Left lung (tissue), 4 donors: ENCODE measurements at regions not wholly inside any gene's neighbourhood (a gene's known extent, or its start where the extent isn't known, plus 50 kb on each side); places are given as distances from the start of the nearest gene placed in this dataset.
A peak's percentile ranks its signal among the peaks of the same experiment; 100 is the strongest.

Experiments used
- ATAC-seq: fragments of 200-7000 bp; cut with Tn5 transposase; one replicate; pipeline ENCODE4 v1.9.1; 2020; ENCODE audit warnings: moderate library complexity
- DNase-seq, 4 donors: peaks; one replicate each; pipeline ENCODE4 v3.0.0-alpha.2; 2013 to 2020
- H3K27ac ChIP-seq, 2 donors: fragments of 200-600 bp; sonication (generic) in 1 of 2; one replicate each; pipeline versions ENCODE4 v1.5.0 to v1.8.0; 2020 to 2021
- H3K27me3 ChIP-seq, 2 donors: fragments of 200-600 bp; sonication (generic) in 1 of 2; one replicate each; pipeline versions ENCODE4 v1.5.0 to v1.8.0; 2020 to 2021
- H3K36me3 ChIP-seq, 2 donors: fragments of 200-600 bp; sonication (generic) in 1 of 2; one replicate each; pipeline versions ENCODE4 v1.5.0 to v1.8.0; 2020 to 2021
- H3K4me1 ChIP-seq, 2 donors: fragments of 200-600 bp; one replicate each; pipeline ENCODE4 v1.8.0; 2021
- H3K4me3 ChIP-seq, 2 donors: fragments of 200-600 bp; sonication (generic) in 1 of 2; one replicate each; pipeline versions ENCODE4 v1.5.0 to v1.8.0; 2020 to 2021; ENCODE audit warnings: mild to moderate bottlenecking in 1 of 2
- H3K9me3 ChIP-seq, 2 donors: fragments of 200-600 bp; sonication (generic) in 1 of 2; one replicate each; pipeline versions ENCODE4 v1.5.0 to v1.8.0; 2020 to 2021
- intact Hi-C, 2 donors: fragments of 100-400 bp; cut with DNase I; formaldehyde crosslinking; loops; one replicate each; pipeline versions ENCODE4 v1.11.2 to v1.14.2; 2022
- TF ChIP-seq, protein P1 (sequence below), 2 donors: fragments of 200-600 bp; sonication (generic) in 1 of 2; IDR thresholded peaks; one replicate each; pipeline versions ENCODE4 v1.5.0 to v1.8.0; 2021; ENCODE audit warnings: antibody characterized with exemption in 2 of 2
- donor health status: DM: no; HTN: yes; CAD: no.
- donor health status: DM: no; HTN: no; CAD: no.

GRCh38 chr6:139855671-139856311 is 481.3 kb upstream of the CITED2 start:
- no peaks in the 10 kb centered on the region for H3K27me3 ChIP-seq
- H3K4me3 ChIP-seq = no peak overlapping the region
- TF ChIP-seq, protein P1, sequence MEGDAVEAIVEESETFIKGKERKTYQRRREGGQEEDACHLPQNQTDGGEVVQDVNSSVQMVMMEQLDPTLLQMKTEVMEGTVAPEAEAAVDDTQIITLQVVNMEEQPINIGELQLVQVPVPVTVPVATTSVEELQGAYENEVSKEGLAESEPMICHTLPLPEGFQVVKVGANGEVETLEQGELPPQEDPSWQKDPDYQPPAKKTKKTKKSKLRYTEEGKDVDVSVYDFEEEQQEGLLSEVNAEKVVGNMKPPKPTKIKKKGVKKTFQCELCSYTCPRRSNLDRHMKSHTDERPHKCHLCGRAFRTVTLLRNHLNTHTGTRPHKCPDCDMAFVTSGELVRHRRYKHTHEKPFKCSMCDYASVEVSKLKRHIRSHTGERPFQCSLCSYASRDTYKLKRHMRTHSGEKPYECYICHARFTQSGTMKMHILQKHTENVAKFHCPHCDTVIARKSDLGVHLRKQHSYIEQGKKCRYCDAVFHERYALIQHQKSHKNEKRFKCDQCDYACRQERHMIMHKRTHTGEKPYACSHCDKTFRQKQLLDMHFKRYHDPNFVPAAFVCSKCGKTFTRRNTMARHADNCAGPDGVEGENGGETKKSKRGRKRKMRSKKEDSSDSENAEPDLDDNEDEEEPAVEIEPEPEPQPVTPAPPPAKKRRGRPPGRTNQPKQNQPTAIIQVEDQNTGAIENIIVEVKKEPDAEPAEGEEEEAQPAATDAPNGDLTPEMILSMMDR (IDR thresholded peaks at IDR 0.05) = no peak
- no peaks in the 10 kb centered on the region for H3K9me3 ChIP-seq
- DNase-seq = no peak
- H3K4me1 ChIP-seq = no peaks in the 10 kb centered on the region
- no peaks in the 10 kb centered on the region for H3K36me3 ChIP-seq
- H3K27ac ChIP-seq = no peak overlapping the region
- ATAC-seq = no peak
- intact Hi-C loops = no loop called here

GRCh38 chr6:139853302-139853992 is 479.0 kb upstream of the CITED2 start:
- DNase-seq (no peak), ATAC-seq (peak; percentile 57)
- Histone ChIP-seq H3K27me3 (no peaks in the 10 kb centered on the region), H3K4me3 (no peak overlapping the region), H3K4me1 (no peaks in the 10 kb centered on the region), H3K36me3 (no peaks in the 10 kb centered on the region), H3K9me3 (no peaks in the 10 kb centered on the region), H3K27ac (no peak overlapping the region)
- intact Hi-C loops = no loop called here
- TF ChIP-seq, protein P1 (IDR thresholded peaks at IDR 0.05) = no peak

DNA sequence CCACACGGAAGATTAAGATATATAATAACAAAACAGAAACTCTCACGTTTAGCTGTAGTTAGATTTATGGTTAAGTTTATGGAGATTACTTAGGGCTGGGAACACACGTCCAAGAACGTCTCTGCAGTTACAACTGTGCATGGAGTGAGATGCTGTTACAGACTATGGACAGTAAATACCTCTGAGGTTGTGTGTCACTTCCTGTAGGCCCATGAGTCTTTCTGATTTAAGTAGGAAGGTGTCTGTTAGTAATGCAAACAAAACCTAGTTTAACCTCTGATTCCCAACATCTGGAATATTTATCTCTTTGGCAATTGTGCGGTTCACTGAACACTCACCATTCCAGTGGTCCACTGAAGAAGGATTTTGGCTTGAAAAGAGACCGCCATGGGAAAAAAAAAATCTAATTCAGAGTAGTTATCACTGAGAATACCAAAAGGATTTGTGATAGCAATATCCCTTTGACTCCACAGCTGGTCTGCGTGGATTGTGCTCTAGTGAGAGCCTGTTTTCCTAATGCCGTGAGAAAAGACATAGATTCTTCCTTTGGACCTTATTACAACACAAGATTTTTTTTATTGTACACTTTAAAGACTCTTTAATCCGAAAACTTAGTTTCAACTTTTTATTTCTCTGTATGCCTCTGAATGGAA is 478.2 kb upstream of the CITED2 start:
- Histone ChIP-seq H3K27me3 (no peaks in the 10 kb centered on the region), H3K27ac (no peak overlapping the region), H3K4me1 (no peaks in the 10 kb centered on the region), H3K4me3 (no peak overlapping the region), H3K9me3 (no peaks in the 10 kb centered on the region), H3K36me3 (no peaks in the 10 kb centered on the region)
- TF ChIP-seq, protein P1 (IDR thresholded peaks at IDR 0.05) = no peak
- intact Hi-C loops = no loop called here
- no peak for DNase-seq
- no peak for ATAC-seq

- TF ChIP-seq, protein P1 (IDR thresholded peaks at IDR 0.05) = no peak
- Histone ChIP-seq H3K27ac (no peak overlapping the region), H3K4me3 (no peak overlapping the region), H3K36me3 (no peaks in the 10 kb centered on the region), H3K27me3 (no peaks in the 10 kb centered on the region), H3K9me3 (no peaks in the 10 kb centered on the region), H3K4me1 (peaks cover 0 to 4% of the 10 kb centered on the region in 2 donors)
- no peak for ATAC-seq
- no peak for DNase-seq
- intact Hi-C loops = no loop called here
These were observed 477.6 kb upstream of the CITED2 start for GRCh38 chr6:139852067-139852466.

- DNase-seq (no peak), ATAC-seq (no peak)
- no peaks in the 10 kb centered on the region for H3K27me3 ChIP-seq
- intact Hi-C loops = no loop called here
- peaks cover 0 to 13% of the 10 kb centered on the region in 2 donors for H3K4me1 ChIP-seq
- no peaks in the 10 kb centered on the region for H3K9me3 ChIP-seq
- no peak overlapping the region for H3K27ac ChIP-seq
- no peaks in the 10 kb centered on the region for H3K36me3 ChIP-seq
- no peak overlapping the region for H3K4me3 ChIP-seq
- TF ChIP-seq, protein P1 (IDR thresholded peaks at IDR 0.05) = no peak
These were observed 476.8 kb upstream of the CITED2 start for GRCh38 chr6:139851206-139851605.
